AG04449 (cell line): ENCODE measurements at regions not wholly inside any gene's neighbourhood (a gene's known extent, or its start where the extent isn't known, plus 50 kb on each side); places are given as distances from the start of the nearest gene placed in this dataset.

ENCODE experiments used
- CTCF ChIA-PET: fragments of 350-600 bp; formaldehyde crosslinking; extraction: SDS; loops from one replicate; lab custom pipeline; 2021; ENCODE audit warnings: antibody characterized with exemption; lab: Yijun Ruan, JAX
- POLR2A ChIA-PET: fragments of 400-600, 350-600 bp; formaldehyde crosslinking; extraction: SDS; loops from one replicate; lab custom pipeline; 2020; ENCODE audit warnings: antibody characterized with exemption, inconsistent platforms; lab: Yijun Ruan, JAX
- DNase-seq: peaks from one replicate; pipeline ENCODE4 v3.0.0-alpha.2; 2010; ENCODE audit warnings: low read depth, low spot score
- H3K4me3 ChIP-seq: 2 replicates; pipeline ENCODE4 v1.5.1; 2011; ENCODE audit warnings: low read depth, mild to moderate bottlenecking, control low read depth, low read length
- TF ChIP-seq, protein P1 (sequence below): IDR thresholded peaks from one replicate; pipeline ENCODE4 v1.5.1; 2011; ENCODE audit warnings: mild to moderate bottlenecking, moderate library complexity, low read length, control low read depth, inconsistent platforms; ENCODE audit not compliant: insufficient read depth; ENCODE audit errors: missing control alignments

- ChIA-PET CTCF (no interaction called here), POLR2A (no interaction called here)
- H3K4me3 ChIP-seq = no peak overlapping the region
- TF ChIP-seq, protein P1, sequence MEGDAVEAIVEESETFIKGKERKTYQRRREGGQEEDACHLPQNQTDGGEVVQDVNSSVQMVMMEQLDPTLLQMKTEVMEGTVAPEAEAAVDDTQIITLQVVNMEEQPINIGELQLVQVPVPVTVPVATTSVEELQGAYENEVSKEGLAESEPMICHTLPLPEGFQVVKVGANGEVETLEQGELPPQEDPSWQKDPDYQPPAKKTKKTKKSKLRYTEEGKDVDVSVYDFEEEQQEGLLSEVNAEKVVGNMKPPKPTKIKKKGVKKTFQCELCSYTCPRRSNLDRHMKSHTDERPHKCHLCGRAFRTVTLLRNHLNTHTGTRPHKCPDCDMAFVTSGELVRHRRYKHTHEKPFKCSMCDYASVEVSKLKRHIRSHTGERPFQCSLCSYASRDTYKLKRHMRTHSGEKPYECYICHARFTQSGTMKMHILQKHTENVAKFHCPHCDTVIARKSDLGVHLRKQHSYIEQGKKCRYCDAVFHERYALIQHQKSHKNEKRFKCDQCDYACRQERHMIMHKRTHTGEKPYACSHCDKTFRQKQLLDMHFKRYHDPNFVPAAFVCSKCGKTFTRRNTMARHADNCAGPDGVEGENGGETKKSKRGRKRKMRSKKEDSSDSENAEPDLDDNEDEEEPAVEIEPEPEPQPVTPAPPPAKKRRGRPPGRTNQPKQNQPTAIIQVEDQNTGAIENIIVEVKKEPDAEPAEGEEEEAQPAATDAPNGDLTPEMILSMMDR = no peak
- no peak for DNase-seq
Measured at GRCh38 chr18:39344487-39344886, 1778.9 kb upstream of the CELF4 start.

GRCh38 chr18:39341129-39341528, 1775.5 kb upstream of the CELF4 start:
- TF ChIP-seq, protein P1 = no peak
- H3K4me3 ChIP-seq = no peak overlapping the region
- no peak for DNase-seq
- POLR2A ChIA-PET = no interaction called here
- CTCF ChIA-PET = no interaction called here

DNA sequence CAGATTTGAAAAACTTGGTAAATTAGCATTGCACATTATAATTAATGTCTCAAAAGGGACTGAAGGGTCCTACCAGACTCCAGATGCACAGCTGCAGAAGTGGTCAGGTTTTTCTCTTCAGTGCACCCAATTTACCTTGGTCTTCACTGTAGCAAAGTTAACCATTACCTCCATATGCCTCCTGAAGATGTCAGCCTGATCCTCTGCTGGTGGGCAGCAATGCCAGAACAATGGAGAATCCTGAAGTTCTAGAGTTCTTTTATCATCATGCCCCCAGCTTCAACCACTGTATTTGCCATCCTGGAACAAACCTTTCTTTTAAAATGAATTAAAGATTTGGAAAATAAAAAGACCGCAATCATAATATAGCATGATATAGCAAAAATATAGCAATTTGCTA, 1774.8 kb upstream of the CELF4 start:
- no peak for DNase-seq
- CTCF ChIA-PET = no interaction called here
- POLR2A ChIA-PET = no interaction called here

DNA sequence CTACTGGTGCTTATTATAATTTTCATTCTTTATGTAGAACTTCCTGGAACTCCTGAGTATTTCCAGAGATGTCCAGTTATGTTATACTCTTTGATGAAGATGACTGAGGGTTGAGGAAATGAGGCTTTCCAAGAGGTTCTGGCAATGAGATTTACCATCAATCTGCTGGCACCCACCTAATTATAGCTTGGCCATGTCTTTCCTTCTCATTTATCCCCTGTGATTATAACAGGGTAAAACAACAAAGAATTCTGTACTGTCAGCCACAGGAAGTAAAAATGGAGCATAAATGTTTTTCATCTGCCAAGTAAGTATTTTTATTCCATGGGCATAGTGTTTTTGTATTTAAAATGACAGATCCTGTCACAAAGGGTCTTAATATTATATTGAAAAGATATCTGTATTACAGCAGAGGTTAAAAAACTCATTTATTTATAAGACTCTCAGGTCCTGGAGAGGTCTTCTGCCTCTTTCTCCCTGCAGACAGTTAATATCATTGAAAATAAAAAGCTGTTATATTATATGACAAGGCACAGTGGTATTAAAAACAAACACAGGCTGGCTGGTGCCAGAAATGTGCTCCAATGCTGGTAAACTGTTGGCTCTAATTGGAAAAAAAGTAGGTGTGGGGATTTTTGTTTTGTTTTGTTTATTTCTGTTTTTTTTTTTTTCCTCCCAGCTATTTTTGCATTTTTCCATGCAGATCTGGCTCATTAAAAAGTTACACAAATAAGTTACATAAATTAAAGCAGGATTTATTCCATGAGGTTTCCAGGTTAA, 1764.1 kb upstream of the CELF4 start:
- DNase-seq = no peak
- CTCF ChIA-PET = no interaction called here
- POLR2A ChIA-PET = no interaction called here
- H3K4me3 ChIP-seq = no peak overlapping the region
- TF ChIP-seq, protein P1 = no peak

More for the DNA sequence above, 1774.8 kb upstream of the CELF4 start:
- H3K4me3 ChIP-seq = no peak overlapping the region
- TF ChIP-seq, protein P1 = no peak

GRCh38 chr18:39326772-39327171, 1761.2 kb upstream of the CELF4 start:
- CTCF ChIA-PET = no interaction called here
- TF ChIP-seq, protein P1 = no peak

DNA sequence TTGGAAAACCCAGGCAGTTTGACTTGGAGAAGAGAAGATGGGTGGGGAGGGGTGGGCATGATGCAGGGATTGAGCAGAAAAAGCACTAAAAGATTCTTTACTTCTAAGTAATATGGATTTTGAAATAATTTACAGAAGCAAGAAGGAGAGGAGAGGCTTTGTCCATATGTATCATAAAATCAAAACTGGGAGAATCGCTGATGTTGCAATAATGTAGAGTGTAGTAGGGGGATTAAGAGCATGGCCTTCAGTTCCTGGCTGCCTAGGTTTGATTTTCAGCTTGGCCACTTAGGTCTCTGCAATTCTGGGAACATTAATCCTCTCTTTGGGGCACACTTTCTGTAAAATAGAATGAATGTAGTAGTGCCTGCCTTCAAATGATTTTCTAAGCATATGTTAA, 1760.4 kb upstream of the CELF4 start:
- CTCF ChIA-PET = no interaction called here
- DNase-seq = no peak
- no peak overlapping the region for H3K4me3 ChIP-seq
- POLR2A ChIA-PET = no interaction called here
- TF ChIP-seq, protein P1 = no peak

More at GRCh38 chr18:39326772-39327171, 1761.2 kb upstream of the CELF4 start:
- DNase-seq = no peak
- no peak overlapping the region for H3K4me3 ChIP-seq
- POLR2A ChIA-PET = no interaction called here
